K562 (cell line): ENCODE measurements at regions not wholly inside any gene's neighbourhood (a gene's known extent, or its start where the extent isn't known, plus 50 kb on each side); places are given as distances from the start of the nearest gene placed in this dataset.

Source experiments
- ATAC-seq: fragments of 200-7000 bp; cut with Tn5 transposase; 3 replicates; pipeline ENCODE4 v1.9.1; 2020; ENCODE audit warnings: moderate library complexity
- BruUV-seq: library from RNA; stranded (reverse); fragments of 400-500 nt; replicated peaks from 2 replicates; lab custom pipeline; 2021; lab: Mats Ljungman, UMichigan
- CTCF ChIA-PET: fragments of 300-600 bp; formaldehyde crosslinking; extraction: SDS; loops from one replicate; lab custom pipeline; 2021; ENCODE audit warnings: low intra/inter-chr PET ratio; lab: Yijun Ruan, JAX
- POLR2A ChIA-PET: fragments of 300-600, 350-650 bp; sonication (Branson Sonifier 250); formaldehyde crosslinking; extraction: SDS; loops from one replicate; lab custom pipeline; 2021; ENCODE audit warnings: antibody characterized with exemption, inconsistent platforms; lab: Yijun Ruan, JAX
- DNase-seq, 4 experiments: peaks; one replicate each; pipeline versions ENCODE4 v3.0.0 to v3.0.0-alpha.2; 2011 to 2018; ENCODE audit warnings: low spot score in 3 of 4, mixed read lengths in 3 of 4; ENCODE audit errors: extremely low read depth in 1 of 4
- FAIRE-seq: peaks from 2 replicates; lab custom pipeline; 2011; peaks lifted over from hg19 to GRCh38; lab: Jason Lieb, UNC
- H2AFZ ChIP-seq: 2 replicates; pipeline ENCODE4 v1.6.0; 2011; ENCODE audit warnings: low read depth, low read length, control low read depth, inconsistent platforms
- H3K27ac ChIP-seq: fragments of 200-600 bp; 3 replicates; pipeline ENCODE4 v1.8.0; 2011; ENCODE audit warnings: low read depth, mild to moderate bottlenecking, control low read depth, inconsistent platforms, low read length, moderate library complexity, mixed read lengths; ENCODE audit errors: extremely low read depth
- H3K27me3 ChIP-seq, 2 experiments: fragments of 300-600 bp in 1 of 2; 2 replicates in 1 of 2; 3 replicates in 1 of 2; pipeline versions ENCODE4 v1.6.0 to v1.8.0; 2011; ENCODE audit warnings: inconsistent platforms in 2 of 2, low read length in 2 of 2, mild to moderate bottlenecking in 1 of 2, mixed read lengths in 1 of 2, moderate library complexity in 1 of 2; ENCODE audit not compliant: control insufficient read depth in 2 of 2, insufficient read depth in 2 of 2
- H3K36me3 ChIP-seq: fragments of 300-600 bp; 3 replicates; pipeline ENCODE4 v1.8.0; 2011; ENCODE audit warnings: mild to moderate bottlenecking, low read length, inconsistent platforms; ENCODE audit not compliant: control insufficient read depth, insufficient read depth
- H3K4me1 ChIP-seq, 2 experiments: fragments of 200-600 bp in 1 of 2; replicated peaks in 1 of 2; 2 replicates in 1 of 2; 3 replicates in 1 of 2; pipeline versions ENCODE4 v1.5.1 to v1.8.0; 2011; ENCODE audit warnings: inconsistent platforms in 2 of 2, low read length in 2 of 2, mild to moderate bottlenecking in 1 of 2, mixed read lengths in 1 of 2, moderate library complexity in 1 of 2; ENCODE audit not compliant: control insufficient read depth in 2 of 2, insufficient read depth in 2 of 2
- H3K4me2 ChIP-seq: 2 replicates; pipeline ENCODE4 v1.6.1; 2011; ENCODE audit warnings: low read length, control low read depth, inconsistent platforms, mixed read lengths; ENCODE audit not compliant: insufficient read depth
- H3K4me3 ChIP-seq: fragments of 200-600 bp; sonication (generic), shearing (Covaris generic); 2 replicates; pipeline ENCODE4 v1.5.1; 2016; ENCODE audit warnings: control low read depth, inconsistent platforms
- H3K79me2 ChIP-seq: fragments of 200-600 bp; 3 replicates; pipeline ENCODE4 v1.8.0; 2011; ENCODE audit warnings: low read length, inconsistent platforms; ENCODE audit not compliant: control insufficient read depth, insufficient read depth
- H3K9ac ChIP-seq, 2 experiments: 2 replicates each; pipeline versions ENCODE4 v1.6.0 to v1.6.1; 2011; ENCODE audit warnings: low read depth in 2 of 2, low read length in 2 of 2, control low read depth in 1 of 2, inconsistent platforms in 1 of 2, mild to moderate bottlenecking in 1 of 2, mixed read lengths in 1 of 2; ENCODE audit not compliant: insufficient read depth in 1 of 2
- H3K9me1 ChIP-seq: one replicate; pipeline ENCODE4 v1.6.0; 2011; ENCODE audit warnings: inconsistent platforms, mild to moderate bottlenecking, low read length, moderate library complexity; ENCODE audit not compliant: control insufficient read depth, insufficient read depth
- H3K9me3 ChIP-seq: replicated peaks from 2 replicates; pipeline ENCODE4 v1.5.1; 2011; ENCODE audit warnings: low read depth, low read length, inconsistent platforms; ENCODE audit not compliant: control insufficient read depth, insufficient read depth
- H4K20me1 ChIP-seq: replicated peaks from 2 replicates; pipeline ENCODE4 v1.6.1; 2011; ENCODE audit warnings: low read length, inconsistent platforms, mixed read lengths; ENCODE audit not compliant: control insufficient read depth, insufficient read depth
- DMBX1 ChIP-seq: fragments of 250-450 bp; sonication (Bioruptor Pico); IDR thresholded peaks from 2 replicates; pipeline ENCODE4 v1.8.0; 2022; ENCODE audit warnings: inconsistent platforms, mild to moderate bottlenecking, moderate library complexity, borderline replicate concordance
- GTF2B ChIP-seq: IDR thresholded peaks from 2 replicates; pipeline ENCODE4 v1.6.1; 2011; ENCODE audit not compliant: insufficient read length; ENCODE audit errors: extremely low read depth
- MEIS2 ChIP-seq: fragments of 450-650 bp; IDR thresholded peaks from 2 replicates; pipeline ENCODE4 v1.6.1; 2014; ENCODE audit warnings: mild to moderate bottlenecking; ENCODE audit not compliant: partially characterized antibody
- NELFE ChIP-seq: IDR thresholded peaks from 2 replicates; pipeline ENCODE4 v1.6.1; 2011; ENCODE audit warnings: mild to moderate bottlenecking; ENCODE audit not compliant: insufficient read depth, insufficient read length
- PTTG1 ChIP-seq: fragments of 450-650 bp; IDR thresholded peaks from 2 replicates; pipeline ENCODE4 v1.6.1; 2016; ENCODE audit warnings: low read depth, mild to moderate bottlenecking, missing genetic modification characterization, missing compliant biosample characterization
- RB1 ChIP-seq: fragments of 450-650 bp; IDR thresholded peaks from 2 replicates; pipeline ENCODE4 v1.6.1; 2017; ENCODE audit warnings: low read depth, mild to moderate bottlenecking
- RCOR1 ChIP-seq, 2 experiments: IDR thresholded peaks; 2 replicates each; pipeline ENCODE4 v1.6.1; 2012; ENCODE audit warnings: low read depth in 2 of 2, low read length in 2 of 2, borderline replicate concordance in 1 of 2, improper control_type of control experiment in 1 of 2
- SIN3A ChIP-seq, 2 experiments: fragments of 150-350 bp in 1 of 2; IDR thresholded peaks; 2 replicates each; pipeline ENCODE4 v1.6.1; 2011 to 2016; ENCODE audit warnings: borderline replicate concordance in 2 of 2, low read depth in 2 of 2, low read length in 2 of 2, mild to moderate bottlenecking in 2 of 2, moderate library complexity in 2 of 2; ENCODE audit not compliant: control insufficient read depth in 1 of 2
- TSHZ1 ChIP-seq: fragments of 250-450 bp; sonication (Bioruptor Pico); IDR thresholded peaks from 2 replicates; pipeline ENCODE4 v1.4.0; 2020; ENCODE audit warnings: mild to moderate bottlenecking, moderate library complexity
- XRCC3 ChIP-seq: fragments of 450-650 bp; IDR thresholded peaks from 2 replicates; pipeline ENCODE4 v1.6.1; 2017; ENCODE audit warnings: mild to moderate bottlenecking, moderate library complexity
- ZNF121 ChIP-seq: sonication (generic); formaldehyde crosslinking; conservative IDR thresholded peaks from 2 replicates; pipeline ENCODE4 v1.8.0; 2022; ENCODE audit warnings: missing genetic modification reagents
- ZNF174 ChIP-seq: fragments of 250-450 bp; sonication (Bioruptor Pico); IDR thresholded peaks from 2 replicates; pipeline ENCODE4 v1.4.0; 2020; ENCODE audit warnings: mild to moderate bottlenecking
- ZNF41 ChIP-seq: fragments of 250-450 bp; sonication (Bioruptor Pico); conservative IDR thresholded peaks from 2 replicates; pipeline ENCODE4 v1.4.0; 2020; ENCODE audit warnings: mild to moderate bottlenecking
- ZNF431 ChIP-seq: sonication (generic); formaldehyde crosslinking; IDR thresholded peaks from 2 replicates; pipeline ENCODE4 v1.8.0; 2022; ENCODE audit warnings: mild to moderate bottlenecking, missing genetic modification reagents
- ZNF766 ChIP-seq: fragments of 200-800 bp; sonication (Bioruptor generic); conservative IDR thresholded peaks from 2 replicates; pipeline ENCODE4 v1.6.1; 2016; ENCODE audit warnings: missing genetic modification characterization, missing compliant biosample characterization
- WGBS: fragments of 100-300 bp; shearing (Covaris generic); methylation state at CpG from one replicate; pipeline ENCODE4 v1.1.6; 2016; ENCODE audit warnings: low coverage, mixed read lengths; ENCODE audit not compliant: insufficient coverage; ENCODE audit errors: missing lambda C conversion rate; 5-methylcytosine and 5-hydroxymethylcytosine counted together
- in situ Hi-C: fragments of 300-500 bp; cut with MboI; formaldehyde crosslinking; loops from 4 replicates; pipeline ENCODE4 v1.15.0; 2018; ENCODE audit warnings: inconsistent platforms, mixed read lengths
- intact Hi-C: fragments of 100-400 bp; cut with micrococcal nuclease; formaldehyde crosslinking; loops from 2 replicates; pipeline ENCODE4 v1.14.2; 2022
- TF ChIP-seq, protein P1 (sequence below): fragments of 450-650 bp; conservative IDR thresholded peaks from 2 replicates; pipeline ENCODE4 v1.6.1; 2016; ENCODE audit warnings: missing genetic modification characterization, low read depth, mild to moderate bottlenecking, control low read depth, missing compliant biosample characterization

GRCh38 chr13:110984381-110984780, 69.5 kb upstream of the ANKRD10 start:
- peak overlapping the region in 1 of 2 experiments; percentile 38; a peak in 1 of 4 replicates for H3K9ac ChIP-seq
- 45% methylated on average over 5 of the region's 5 CpGs for WGBS
- no peaks in the 10 kb centered on the region for H3K27me3 ChIP-seq
- TF ChIP-seq GTF2B, result no peak
- peak; percentile 14 for TF ChIP-seq MEIS2
- no peak for TF ChIP-seq ZNF41 (CRISPR knock-in tag)
- TF ChIP-seq DMBX1 (CRISPR knock-in tag), result 0 out of 2 replicates have a peak, but pooled peaks have one; percentile 28
- no peak for TF ChIP-seq ZNF121
- no peak for TF ChIP-seq RB1
- no peak for TF ChIP-seq NELFE
- no peak for TF ChIP-seq ZNF431 (CRISPR knock-in tag)
- TF ChIP-seq TSHZ1 (CRISPR knock-in tag), result no peak
- no peak for TF ChIP-seq RCOR1 (IDR thresholded peaks at IDR 0.05; ENCODE audit: borderline replicate concordance in 1 of 2, low read depth in 2 of 2, low read length in 2 of 2)
- no peak for TF ChIP-seq ZNF766 (CRISPR knock-in tag)
- no peak for TF ChIP-seq PTTG1 (tag)
- TF ChIP-seq SIN3A (IDR thresholded peaks at IDR 0.05; ENCODE audit: borderline replicate concordance in 2 of 2, control insufficient read depth in 1 of 2, low read depth in 2 of 2, low read length in 2 of 2), result no peak
- TF ChIP-seq XRCC3, result no peak
- TF ChIP-seq, protein P1, sequence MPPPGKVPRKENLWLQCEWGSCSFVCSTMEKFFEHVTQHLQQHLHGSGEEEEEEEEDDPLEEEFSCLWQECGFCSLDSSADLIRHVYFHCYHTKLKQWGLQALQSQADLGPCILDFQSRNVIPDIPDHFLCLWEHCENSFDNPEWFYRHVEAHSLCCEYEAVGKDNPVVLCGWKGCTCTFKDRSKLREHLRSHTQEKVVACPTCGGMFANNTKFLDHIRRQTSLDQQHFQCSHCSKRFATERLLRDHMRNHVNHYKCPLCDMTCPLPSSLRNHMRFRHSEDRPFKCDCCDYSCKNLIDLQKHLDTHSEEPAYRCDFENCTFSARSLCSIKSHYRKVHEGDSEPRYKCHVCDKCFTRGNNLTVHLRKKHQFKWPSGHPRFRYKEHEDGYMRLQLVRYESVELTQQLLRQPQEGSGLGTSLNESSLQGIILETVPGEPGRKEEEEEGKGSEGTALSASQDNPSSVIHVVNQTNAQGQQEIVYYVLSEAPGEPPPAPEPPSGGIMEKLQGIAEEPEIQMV (tag), result no peak
- TF ChIP-seq ZNF174, result no peak
- no TSS peak for BruUV-seq
- intact Hi-C loops (no loop called here), in situ Hi-C loops (no loop called here)
- peaks cover 6 to 41% of the 10 kb centered on the region in 2 experiments; a peak in 4 of 5 replicates for H3K4me1 ChIP-seq
- H3K79me2 ChIP-seq, result no peaks in the 10 kb centered on the region
- H3K36me3 ChIP-seq, result no peaks in the 10 kb centered on the region; the same call in 2 of the 3 replicates
- no peaks in the 10 kb centered on the region for H4K20me1 ChIP-seq
- H2AFZ ChIP-seq, result peak overlapping the region; percentile 59
- CTCF ChIA-PET, result no interaction called here
- no peak overlapping the region for H3K4me2 ChIP-seq
- H3K9me1 ChIP-seq, result no peaks in the 10 kb centered on the region
- ATAC-seq (peak; percentile 25), FAIRE-seq (no peak), DNase-seq (no peak)
- POLR2A ChIA-PET, result interaction anchor here (1.1 kb wide), 1 partner anchor 11 kb away, joined by 3 read pairs; no protein-coding TSS in a partner anchor
- H3K4me3 ChIP-seq, result no peak overlapping the region
- peaks cover 9% of the 10 kb centered on the region for H3K9me3 ChIP-seq
- H3K27ac ChIP-seq, result no peak overlapping the region; the same call in 2 of the 3 replicates
